Activated CD4-positive, alpha-beta T cell treated with anti-CD3 and anti-CD28 coated beads, Interleukin-2, amount 10 ng/mL, durations not matched to agents 7 days and 5 days (primary cell): ENCODE measurements at regions not wholly inside any gene's neighbourhood (a gene's known extent, or its start where the extent isn't known, plus 50 kb on each side); places are given as distances from the start of the nearest gene placed in this dataset.
"Not testable (repeated sequence)": the region's sequence is repeated elsewhere in the genome, so short reads cannot be mapped to it uniquely, and the experiment has no call there.

ENCODE experiments used
- CTCF ChIA-PET: fragments of 350-600 bp; sonication (Branson Sonifier 250); formaldehyde crosslinking; loops from one replicate; lab custom pipeline; 2021; ENCODE audit warnings: antibody characterized with exemption; lab: Charles Lee
- POLR2A ChIA-PET: fragments of 350-600 bp; sonication (Branson Sonifier 250); formaldehyde crosslinking; loops from one replicate; lab custom pipeline; 2021; ENCODE audit warnings: antibody characterized with exemption; lab: Charles Lee
- DNase-seq: peaks from one replicate; pipeline ENCODE4 v3.0.0-alpha.2; 2020
- H3K27ac Mint-ChIP-seq: one replicate; pipeline ENCODE4 v1.8.0; 2021; ENCODE audit warnings: mild to moderate bottlenecking, moderate library complexity, mixed read lengths
- H3K27me3 Mint-ChIP-seq: one replicate; pipeline ENCODE4 v1.8.0; 2021; ENCODE audit warnings: mixed read lengths
- H3K36me3 Mint-ChIP-seq: one replicate; pipeline ENCODE4 v1.8.0; 2021; ENCODE audit warnings: low read depth, mixed read lengths
- H3K4me1 Mint-ChIP-seq: one replicate; pipeline ENCODE4 v1.8.0; 2021; ENCODE audit warnings: mixed read lengths
- H3K4me3 Mint-ChIP-seq: one replicate; pipeline ENCODE4 v1.8.0; 2021; ENCODE audit warnings: mild to moderate bottlenecking, moderate library complexity, mixed read lengths
- H3K9me3 Mint-ChIP-seq: one replicate; pipeline ENCODE4 v1.8.0; 2021; ENCODE audit warnings: mixed read lengths

- Mint-ChIP-seq H3K4me3 (no peak overlapping the region), H3K36me3 (no peaks in the 10 kb centered on the region), H3K27ac (no peak overlapping the region), H3K27me3 (no peaks in the 10 kb centered on the region), H3K9me3 (no peaks in the 10 kb centered on the region), H3K4me1 (no peaks in the 10 kb centered on the region)
- POLR2A ChIA-PET, result no interaction called here
- DNase-seq, result no peak
- CTCF ChIA-PET, result interaction anchor here (1.0 kb wide), 1 partner anchor 14 kb away, joined by 3 read pairs; no protein-coding TSS in a partner anchor
Measured at GRCh38 chr12:20142316-20142715, 226.0 kb upstream of the PDE3A start.

GRCh38 chr12:20142956-20143355 is 225.4 kb upstream of the PDE3A start:
- ChIA-PET POLR2A (no interaction called here), CTCF (interaction anchor here (1.0 kb wide), 1 partner anchor 13 kb away, joined by 3 read pairs; no protein-coding TSS in a partner anchor)
- H3K9me3 Mint-ChIP-seq, result no peaks in the 10 kb centered on the region
- no peaks in the 10 kb centered on the region for H3K36me3 Mint-ChIP-seq
- no peak for DNase-seq
- no peak overlapping the region for H3K27ac Mint-ChIP-seq
- H3K4me1 Mint-ChIP-seq, result no peaks in the 10 kb centered on the region
- H3K4me3 Mint-ChIP-seq, result no peak overlapping the region
- H3K27me3 Mint-ChIP-seq, result no peaks in the 10 kb centered on the region

- Mint-ChIP-seq H3K27me3 (no peaks in the 10 kb centered on the region), H3K36me3 (no peaks in the 10 kb centered on the region), H3K9me3 (no peaks in the 10 kb centered on the region), H3K27ac (no peak overlapping the region), H3K4me3 (no peak overlapping the region), H3K4me1 (no peaks in the 10 kb centered on the region)
- CTCF ChIA-PET, result no interaction called here
- POLR2A ChIA-PET, result no interaction called here
- DNase-seq, result no peak
Measured at GRCh38 chr12:20144341-20144740, 224.0 kb upstream of the PDE3A start.

- Mint-ChIP-seq H3K27me3 (no peaks in the 10 kb centered on the region), H3K4me3 (no peak overlapping the region), H3K9me3 (no peaks in the 10 kb centered on the region), H3K36me3 (no peaks in the 10 kb centered on the region), H3K4me1 (no peaks in the 10 kb centered on the region), H3K27ac (no peak overlapping the region)
- no peak for DNase-seq
- CTCF ChIA-PET, result no interaction called here
- POLR2A ChIA-PET, result interaction anchor here (0.6 kb wide), 1 partner anchor 425 kb away, joined by 3 read pairs; no protein-coding TSS in a partner anchor
Measured at GRCh38 chr12:20148241-20148640, 220.1 kb upstream of the PDE3A start.

- no peak for DNase-seq
- Mint-ChIP-seq H3K9me3 (no peaks in the 10 kb centered on the region), H3K27ac (no peak overlapping the region), H3K36me3 (no peaks in the 10 kb centered on the region), H3K4me1 (no peaks in the 10 kb centered on the region), H3K27me3 (no peaks in the 10 kb centered on the region), H3K4me3 (no peak overlapping the region)
- CTCF ChIA-PET, result no interaction called here
- POLR2A ChIA-PET, result no interaction called here
Measured at GRCh38 chr12:20150835-20151422, 217.4 kb upstream of the PDE3A start.

GRCh38 chr12:20154052-20154451 is 214.3 kb upstream of the PDE3A start:
- no peak for DNase-seq
- no peaks in the 10 kb centered on the region for H3K4me1 Mint-ChIP-seq
- no peaks in the 10 kb centered on the region for H3K9me3 Mint-ChIP-seq
- no peak overlapping the region for H3K4me3 Mint-ChIP-seq
- ChIA-PET POLR2A (no interaction called here), CTCF (no interaction called here)
- no peaks in the 10 kb centered on the region for H3K36me3 Mint-ChIP-seq
- H3K27me3 Mint-ChIP-seq, result no peaks in the 10 kb centered on the region
- no peak overlapping the region for H3K27ac Mint-ChIP-seq

- ChIA-PET POLR2A (no interaction called here), CTCF (no interaction called here)
- Mint-ChIP-seq H3K4me1 (no peaks in the 10 kb centered on the region), H3K9me3 (no peaks in the 10 kb centered on the region), H3K27me3 (no peaks in the 10 kb centered on the region), H3K27ac (no peak overlapping the region), H3K36me3 (no peaks in the 10 kb centered on the region), H3K4me3 (no peak overlapping the region)
- DNase-seq, result no peak
Measured at GRCh38 chr12:20155374-20155773, 213.0 kb upstream of the PDE3A start.

- POLR2A ChIA-PET, H3K4me3 Mint-ChIP-seq, H3K36me3 Mint-ChIP-seq, H3K27ac Mint-ChIP-seq, H3K27me3 Mint-ChIP-seq, DNase-seq, H3K4me1 Mint-ChIP-seq, H3K9me3 Mint-ChIP-seq, CTCF ChIA-PET: not testable (repeated sequence)
Measured at GRCh38 chr12:20160899-20161298, 207.4 kb upstream of the PDE3A start.

GRCh38 chr12:20174528-20175175 is 193.7 kb upstream of the PDE3A start:
- POLR2A ChIA-PET, result no interaction called here
- H3K4me3 Mint-ChIP-seq, result no peak overlapping the region
- no peaks in the 10 kb centered on the region for H3K27me3 Mint-ChIP-seq
- CTCF ChIA-PET, result no interaction called here
- H3K27ac Mint-ChIP-seq, result no peak overlapping the region
- no peaks in the 10 kb centered on the region for H3K36me3 Mint-ChIP-seq
- no peaks in the 10 kb centered on the region for H3K9me3 Mint-ChIP-seq
- no peak for DNase-seq
- no peaks in the 10 kb centered on the region for H3K4me1 Mint-ChIP-seq

GRCh38 chr12:20175704-20176388 is 192.5 kb upstream of the PDE3A start:
- no peaks in the 10 kb centered on the region for H3K9me3 Mint-ChIP-seq
- H3K27ac Mint-ChIP-seq, result no peak overlapping the region
- H3K4me1 Mint-ChIP-seq, result no peaks in the 10 kb centered on the region
- DNase-seq, result no peak
- no peak overlapping the region for H3K4me3 Mint-ChIP-seq
- H3K36me3 Mint-ChIP-seq, result no peaks in the 10 kb centered on the region
- POLR2A ChIA-PET, result no interaction called here
- no peaks in the 10 kb centered on the region for H3K27me3 Mint-ChIP-seq
- CTCF ChIA-PET, result no interaction called here

- H3K9me3 Mint-ChIP-seq, result peaks cover 5% of the 10 kb centered on the region
- H3K4me1 Mint-ChIP-seq, result no peaks in the 10 kb centered on the region
- H3K36me3 Mint-ChIP-seq, result no peaks in the 10 kb centered on the region
- no peak overlapping the region for H3K4me3 Mint-ChIP-seq
- ChIA-PET CTCF (no interaction called here), POLR2A (no interaction called here)
- DNase-seq, result no peak
- H3K27ac Mint-ChIP-seq, result no peak overlapping the region
- H3K27me3 Mint-ChIP-seq, result no peaks in the 10 kb centered on the region
Measured at GRCh38 chr12:20181416-20182180, 186.7 kb upstream of the PDE3A start.

- POLR2A ChIA-PET, result no interaction called here
- H3K27me3 Mint-ChIP-seq, result no peaks in the 10 kb centered on the region
- DNase-seq, result no peak
- CTCF ChIA-PET, result no interaction called here
- H3K9me3 Mint-ChIP-seq, result peaks cover 5% of the 10 kb centered on the region
- no peaks in the 10 kb centered on the region for H3K36me3 Mint-ChIP-seq
- no peaks in the 10 kb centered on the region for H3K4me1 Mint-ChIP-seq
- H3K4me3 Mint-ChIP-seq, result no peak overlapping the region
- H3K27ac Mint-ChIP-seq, result no peak overlapping the region
Measured at GRCh38 chr12:20183563-20183962, 184.8 kb upstream of the PDE3A start.

- Mint-ChIP-seq H3K36me3 (no peaks in the 10 kb centered on the region), H3K4me1 (no peaks in the 10 kb centered on the region), H3K27ac (no peak overlapping the region), H3K4me3 (no peak overlapping the region), H3K27me3 (no peaks in the 10 kb centered on the region), H3K9me3 (peaks cover 8% of the 10 kb centered on the region)
- DNase-seq, result no peak
- POLR2A ChIA-PET, result no interaction called here
- CTCF ChIA-PET, result no interaction called here
Measured at GRCh38 chr12:20184514-20184913, 183.8 kb upstream of the PDE3A start.
